ENCODE measurements at regions not wholly inside any gene's neighbourhood (a gene's known extent, or its start where the extent isn't known, plus 50 kb on each side); places are given as distances from the start of the nearest gene placed in this dataset.

GRCh38 chr5:93322974-93323860, 257.8 kb downstream of the NR2F1-AS1 start:
- no peak for DNase-seq

DNA sequence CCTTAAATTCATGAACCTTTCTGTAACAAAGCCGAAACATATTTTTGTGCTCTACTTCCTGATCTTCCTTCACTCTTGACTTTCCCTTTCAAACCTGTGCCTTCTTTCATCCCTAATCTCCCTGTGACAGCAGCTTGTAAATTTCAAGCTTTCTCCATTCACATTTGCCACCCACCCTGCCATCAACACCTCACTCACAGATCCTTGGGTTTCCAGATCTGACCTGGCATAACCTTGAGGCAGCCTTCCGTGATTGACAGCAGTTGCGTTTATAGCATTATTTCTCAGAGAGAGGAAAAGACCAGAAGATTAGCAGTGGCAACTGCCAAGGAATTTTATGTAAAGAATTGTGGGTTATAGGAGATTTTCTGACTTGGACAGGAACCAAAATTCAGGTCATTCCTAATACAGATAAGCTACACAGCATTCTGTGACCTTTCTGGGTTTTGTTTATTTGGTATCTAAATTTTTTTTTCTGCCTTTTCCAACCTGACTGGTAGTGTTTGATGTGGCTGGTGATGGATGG, 260.0 kb downstream of the NR2F1-AS1 start:
- no peak for DNase-seq

- DNase-seq = no peak
These were observed 267.3 kb downstream of the NR2F1-AS1 start for GRCh38 chr5:93313672-93314071.

DNA sequence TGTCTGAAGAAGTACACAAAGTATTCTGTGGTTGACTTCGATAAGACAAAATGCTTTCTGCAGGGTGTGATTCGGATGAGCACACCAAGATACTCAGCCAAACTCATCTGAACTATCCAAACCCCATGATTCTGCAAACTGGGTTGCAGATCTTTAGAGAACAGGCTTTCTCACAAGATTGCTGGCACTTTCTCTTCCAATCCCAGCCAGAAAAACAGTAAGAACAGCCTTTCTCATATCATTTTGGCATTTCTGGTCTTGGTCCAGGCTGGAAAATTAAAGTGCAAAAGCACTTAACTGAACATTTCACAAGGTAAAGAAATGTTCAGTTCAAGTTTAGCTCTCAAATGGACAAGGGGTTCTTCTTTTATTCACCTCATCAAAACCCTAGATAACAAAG, 269.1 kb downstream of the NR2F1-AS1 start:
- DNase-seq = peak in 3 of 58 donors; percentile 9 to 34 (median 14)

DNA sequence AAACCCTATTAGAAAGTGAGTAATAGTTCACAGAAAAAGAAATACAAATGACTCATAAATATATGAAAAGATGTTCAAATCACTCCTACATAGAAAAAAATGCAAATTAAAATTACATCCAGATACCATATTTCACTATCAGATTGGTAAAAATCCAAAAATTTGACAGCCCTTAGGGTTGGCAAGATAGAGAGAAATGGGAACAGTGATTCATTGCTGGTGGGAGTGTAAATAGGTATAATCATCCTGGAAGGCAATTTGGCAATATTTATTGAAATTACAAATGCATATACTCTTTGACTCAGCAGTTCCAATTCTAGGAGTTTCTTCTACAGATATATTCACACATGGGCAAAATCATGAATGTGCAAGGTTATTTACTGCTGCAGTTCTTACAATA, 273.5 kb downstream of the NR2F1-AS1 start:
- no peak for DNase-seq

DNA sequence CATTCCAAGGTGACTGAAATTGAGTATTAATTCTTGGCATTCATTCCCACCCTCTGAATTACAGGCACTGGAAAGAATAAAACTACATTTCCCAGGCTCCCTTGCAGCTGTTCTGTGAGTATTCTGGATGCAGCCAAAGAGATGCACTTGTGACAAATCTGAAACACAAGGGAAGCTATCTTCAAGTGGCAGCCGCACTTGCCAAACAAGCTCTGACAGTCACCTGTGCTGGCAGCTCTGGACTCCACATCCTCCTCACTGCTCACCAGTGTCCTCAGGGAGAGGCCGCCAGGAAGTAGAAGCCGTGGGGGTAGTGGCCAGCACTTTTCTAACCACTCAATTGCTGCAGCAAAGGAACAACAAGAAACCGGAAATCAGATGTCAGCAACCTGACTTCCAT, 275.0 kb downstream of the NR2F1-AS1 start:
- peak in 6 of 58 donors; percentile 1 to 36 (median 20) for DNase-seq

DNA sequence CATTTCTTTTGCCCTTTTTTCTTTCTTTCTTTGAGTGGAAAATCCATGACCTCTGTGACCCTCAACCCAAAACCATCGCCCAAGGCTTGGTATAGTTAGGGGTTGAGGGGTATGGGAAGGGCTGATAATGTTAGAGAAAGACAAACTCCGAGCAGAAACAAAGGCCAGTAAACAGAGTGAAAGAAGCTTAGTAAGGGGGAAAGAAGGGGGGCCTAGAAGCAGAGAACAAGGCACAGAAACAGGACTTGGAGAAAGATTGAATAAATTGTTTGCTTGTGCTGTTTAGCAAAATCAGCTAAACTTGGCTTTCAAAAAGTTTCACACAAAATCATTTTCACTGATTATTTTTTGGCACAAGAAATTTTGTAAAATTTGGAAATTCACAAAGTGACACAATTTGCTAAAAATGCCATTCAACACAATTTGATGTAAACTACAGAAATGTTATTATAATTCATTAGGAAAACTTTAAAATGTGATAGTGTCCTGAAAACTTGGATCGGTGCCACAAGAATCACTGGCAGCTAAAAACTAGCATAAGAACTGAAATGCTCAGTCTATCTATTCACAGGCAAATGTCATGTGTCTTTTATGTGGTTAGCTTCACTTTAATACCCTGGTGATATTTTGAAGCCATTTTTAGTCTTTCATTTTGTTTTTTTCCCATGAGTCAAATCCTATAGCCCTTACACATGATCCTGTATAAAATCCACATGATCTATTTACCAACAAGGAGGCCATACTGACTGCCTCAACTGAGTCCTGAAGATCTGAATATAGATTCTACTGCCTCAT, 276.4 kb downstream of the NR2F1-AS1 start:
- DNase-seq = no peak

GRCh38 chr5:93303291-93303691, 277.7 kb downstream of the NR2F1-AS1 start:
- DNase-seq = no peak

GRCh38 chr5:93302711-93303110, 278.3 kb downstream of the NR2F1-AS1 start:
- no peak for DNase-seq

GRCh38 chr5:93300945-93301344, 280.1 kb downstream of the NR2F1-AS1 start:
- DNase-seq = no peak

- no peak for DNase-seq
These were observed 280.6 kb downstream of the NR2F1-AS1 start for GRCh38 chr5:93300309-93300923.

GRCh38 chr5:93299681-93300308, 281.2 kb downstream of the NR2F1-AS1 start:
- peak in 28 of 58 donors; percentile 2 to 83 (median 24) for DNase-seq

DNA sequence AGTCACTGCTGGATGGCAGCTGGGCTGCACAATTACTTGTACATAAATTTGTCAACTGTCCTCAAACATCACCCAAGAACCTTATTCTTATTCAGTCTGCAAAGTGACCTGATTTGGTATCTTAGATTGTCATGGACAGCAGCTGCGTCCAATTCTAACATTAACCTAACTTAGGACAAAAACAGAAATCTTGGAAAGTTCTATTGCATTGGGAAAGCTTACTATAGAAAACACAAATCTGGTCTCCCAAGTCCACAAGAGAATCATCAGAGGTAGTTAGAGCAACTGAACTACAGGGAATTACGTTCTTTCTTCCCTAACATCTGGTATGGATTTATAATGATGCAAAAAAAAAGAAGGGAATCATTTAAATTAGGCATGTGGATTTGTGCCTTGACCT, 283.9 kb downstream of the NR2F1-AS1 start:
- DNase-seq = no peak

GRCh38 chr5:93296338-93296737, 284.7 kb downstream of the NR2F1-AS1 start:
- peak in 4 of 58 donors; percentile 2 to 21 (median 12) for DNase-seq

DNA sequence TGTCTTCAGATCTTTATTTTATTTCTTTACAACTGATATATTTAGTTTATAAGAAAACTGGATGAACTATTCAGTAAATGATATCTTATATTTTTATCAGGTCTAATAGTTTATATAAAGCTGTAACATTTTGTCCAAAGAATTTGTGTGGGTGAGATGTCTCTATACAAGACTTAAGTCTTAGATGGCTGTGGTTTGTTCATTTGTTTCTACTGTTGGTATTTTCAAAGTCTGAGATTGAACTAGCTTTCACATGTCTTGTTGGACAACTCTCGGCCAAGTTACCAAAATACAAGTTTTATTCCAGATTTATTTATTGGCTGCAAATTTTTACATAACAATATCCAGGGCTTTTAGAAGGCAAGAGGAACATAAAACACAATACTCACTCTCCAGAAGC, 286.0 kb downstream of the NR2F1-AS1 start:
- DNase-seq = no peak

GRCh38 chr5:93294199-93294598, 286.8 kb downstream of the NR2F1-AS1 start:
- no peak for DNase-seq

GRCh38 chr5:93289942-93290341, 291.1 kb downstream of the NR2F1-AS1 start:
- DNase-seq = no peak

- DNase-seq = no peak
These were observed 295.6 kb downstream of the NR2F1-AS1 start for GRCh38 chr5:93285461-93285860.

GRCh38 chr5:93281980-93282772, 298.8 kb downstream of the NR2F1-AS1 start:
- DNase-seq = no peak

- DNase-seq = no peak
These were observed 300.5 kb downstream of the NR2F1-AS1 start for GRCh38 chr5:93280518-93280917.
